ENCODE measurements at regions not wholly inside any gene's neighbourhood (a gene's known extent, or its start where the extent isn't known, plus 50 kb on each side); places are given as distances from the start of the nearest gene placed in this dataset.

DNA sequence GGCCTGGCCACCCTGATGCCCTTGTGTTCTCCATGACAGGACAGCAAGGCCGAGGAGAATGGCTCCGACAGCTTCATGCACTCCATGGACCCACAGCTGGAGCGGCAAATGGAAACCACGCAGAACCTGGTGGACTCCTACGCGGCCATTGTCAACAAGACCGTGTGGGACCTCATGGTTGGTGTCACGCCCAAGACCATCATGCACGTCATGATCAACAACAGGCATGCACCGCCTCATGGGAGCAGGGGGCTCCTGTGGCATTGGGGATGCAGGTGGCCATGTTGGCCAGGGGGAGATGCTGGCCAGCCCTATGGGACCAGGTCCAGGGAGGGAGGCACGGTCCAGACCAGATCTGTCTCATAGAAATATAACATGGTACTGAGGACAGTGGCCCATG, 62.9 kb downstream of the GOLGA8B start:
- TF ChIP-seq, protein P1, sequence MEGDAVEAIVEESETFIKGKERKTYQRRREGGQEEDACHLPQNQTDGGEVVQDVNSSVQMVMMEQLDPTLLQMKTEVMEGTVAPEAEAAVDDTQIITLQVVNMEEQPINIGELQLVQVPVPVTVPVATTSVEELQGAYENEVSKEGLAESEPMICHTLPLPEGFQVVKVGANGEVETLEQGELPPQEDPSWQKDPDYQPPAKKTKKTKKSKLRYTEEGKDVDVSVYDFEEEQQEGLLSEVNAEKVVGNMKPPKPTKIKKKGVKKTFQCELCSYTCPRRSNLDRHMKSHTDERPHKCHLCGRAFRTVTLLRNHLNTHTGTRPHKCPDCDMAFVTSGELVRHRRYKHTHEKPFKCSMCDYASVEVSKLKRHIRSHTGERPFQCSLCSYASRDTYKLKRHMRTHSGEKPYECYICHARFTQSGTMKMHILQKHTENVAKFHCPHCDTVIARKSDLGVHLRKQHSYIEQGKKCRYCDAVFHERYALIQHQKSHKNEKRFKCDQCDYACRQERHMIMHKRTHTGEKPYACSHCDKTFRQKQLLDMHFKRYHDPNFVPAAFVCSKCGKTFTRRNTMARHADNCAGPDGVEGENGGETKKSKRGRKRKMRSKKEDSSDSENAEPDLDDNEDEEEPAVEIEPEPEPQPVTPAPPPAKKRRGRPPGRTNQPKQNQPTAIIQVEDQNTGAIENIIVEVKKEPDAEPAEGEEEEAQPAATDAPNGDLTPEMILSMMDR (conservative IDR thresholded peaks at IDR 0.05; ENCODE audit: low read length): no peak
- no peak for TF ChIP-seq EZH2phosphoT487 (IDR thresholded peaks at IDR 0.05; ENCODE audit: borderline replicate concordance)

Data from Loucy (cell line).